HG02798 (cell line): ENCODE measurements at regions not wholly inside any gene's neighbourhood (a gene's known extent, or its start where the extent isn't known, plus 50 kb on each side); places are given as distances from the start of the nearest gene placed in this dataset.

ENCODE experiments used
- ATAC-seq: cut with Tn5 transposase; IDR thresholded peaks from one replicate; pipeline ENCODE4 v1.9.1; 2021; ENCODE audit warnings: mild to moderate bottlenecking; ENCODE audit not compliant: unreplicated experiment, poor library complexity

GRCh38 chr1:232302376-232303221 is 327.3 kb downstream of the SIPA1L2 start:
- ATAC-seq = no peak

DNA sequence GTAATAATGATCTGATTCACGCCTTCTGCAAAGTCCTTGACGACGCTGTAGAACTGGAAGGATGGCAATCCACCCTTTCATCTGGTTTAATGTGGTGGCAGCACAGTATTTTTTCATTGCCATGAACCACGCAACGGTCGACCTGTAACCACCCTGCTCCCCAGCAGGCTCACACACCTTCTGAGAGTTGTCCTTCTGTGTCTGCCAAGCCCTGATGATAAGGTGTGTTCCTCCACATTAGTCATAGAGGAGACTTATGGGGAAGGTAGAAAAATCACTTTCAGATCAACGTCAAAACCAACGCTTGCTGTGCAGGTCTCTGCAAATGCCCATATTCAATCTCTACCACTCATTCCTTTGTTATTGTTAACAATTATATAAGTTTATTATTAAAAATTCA is 328.7 kb downstream of the SIPA1L2 start:
- ATAC-seq = no peak

DNA sequence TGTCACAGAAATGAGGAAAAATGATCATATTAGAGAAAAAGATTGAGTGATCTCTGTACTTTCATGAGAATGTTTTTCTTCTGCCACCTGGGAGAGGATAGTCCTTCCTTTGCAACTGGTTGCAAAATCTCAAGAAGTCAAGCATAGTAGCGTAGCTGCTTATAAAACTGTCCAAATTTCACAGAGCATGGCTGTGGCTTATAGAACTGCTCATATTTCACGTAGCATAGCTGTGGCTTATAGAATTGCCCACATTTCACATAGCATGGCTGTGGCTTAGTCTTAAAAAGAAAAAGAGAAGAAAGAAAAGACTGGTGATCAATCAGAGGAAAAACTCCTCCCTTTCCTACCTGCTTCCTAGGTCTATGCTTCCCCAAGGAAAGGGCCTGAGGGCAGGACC is 329.5 kb downstream of the SIPA1L2 start:
- ATAC-seq = no peak

- ATAC-seq = no peak
Measured at GRCh38 chr1:232296461-232296860, 333.5 kb downstream of the SIPA1L2 start.

DNA sequence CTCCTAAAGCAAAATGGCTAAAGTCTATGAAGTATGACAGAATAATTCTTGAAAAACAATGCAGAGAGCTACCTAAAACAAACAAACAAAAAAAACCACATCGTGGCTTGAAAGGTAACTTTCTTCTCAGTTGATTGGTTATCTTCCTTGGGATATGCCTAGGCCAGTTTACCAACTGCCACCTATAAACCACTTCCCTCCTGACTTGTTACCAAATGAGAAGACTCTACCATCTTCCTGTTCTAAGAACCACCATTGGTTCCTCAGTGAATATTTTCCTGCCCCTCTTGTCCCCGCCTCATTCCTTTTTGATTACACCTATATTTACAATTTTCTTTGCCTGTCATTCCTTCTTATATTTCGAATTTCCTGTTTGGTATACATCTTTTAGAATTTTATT is 336.6 kb downstream of the SIPA1L2 start:
- ATAC-seq = no peak

DNA sequence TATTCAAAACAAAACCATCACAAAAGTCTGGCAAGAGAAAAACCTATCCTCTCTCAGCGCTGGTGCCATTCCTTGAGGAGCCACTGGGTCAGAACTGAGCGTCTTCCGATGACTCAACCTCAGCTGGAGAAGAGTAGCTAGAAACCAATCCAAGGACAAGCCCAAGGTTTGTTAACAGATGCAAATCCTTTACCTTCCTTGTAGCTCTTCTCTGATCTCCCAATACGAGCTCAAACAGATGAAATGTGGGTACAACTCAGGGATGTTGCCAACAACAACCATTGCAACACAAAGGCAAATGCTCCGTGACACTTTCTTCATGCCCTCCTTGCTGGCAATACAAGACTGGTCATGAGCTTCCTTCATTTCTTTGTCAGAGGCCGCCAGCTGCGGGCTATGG is 337.1 kb downstream of the SIPA1L2 start:
- no peak for ATAC-seq

- ATAC-seq = no peak
Measured at GRCh38 chr1:232292239-232292638, 337.7 kb downstream of the SIPA1L2 start.

- no peak for ATAC-seq
Measured at GRCh38 chr1:232291681-232292080, 338.3 kb downstream of the SIPA1L2 start.

DNA sequence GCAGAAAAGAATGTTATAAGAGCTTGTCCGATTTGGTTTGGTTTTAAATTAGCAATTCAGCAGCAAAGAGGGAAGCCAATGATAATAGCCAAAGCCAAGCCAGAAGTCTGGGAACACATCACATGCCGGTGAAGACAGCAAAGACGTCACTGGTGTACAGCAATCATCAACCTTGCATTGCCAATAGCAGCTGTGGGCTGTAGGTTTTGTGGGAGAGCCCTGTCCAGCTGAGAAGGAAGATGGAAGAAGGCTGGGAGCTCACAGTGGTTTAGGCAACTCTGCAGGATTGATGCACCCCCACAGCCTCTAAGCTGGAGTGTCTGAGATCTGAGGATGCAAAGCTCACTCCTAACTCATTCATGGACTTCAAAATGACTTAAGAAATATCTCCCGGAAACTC is 338.7 kb downstream of the SIPA1L2 start:
- no peak for ATAC-seq

DNA sequence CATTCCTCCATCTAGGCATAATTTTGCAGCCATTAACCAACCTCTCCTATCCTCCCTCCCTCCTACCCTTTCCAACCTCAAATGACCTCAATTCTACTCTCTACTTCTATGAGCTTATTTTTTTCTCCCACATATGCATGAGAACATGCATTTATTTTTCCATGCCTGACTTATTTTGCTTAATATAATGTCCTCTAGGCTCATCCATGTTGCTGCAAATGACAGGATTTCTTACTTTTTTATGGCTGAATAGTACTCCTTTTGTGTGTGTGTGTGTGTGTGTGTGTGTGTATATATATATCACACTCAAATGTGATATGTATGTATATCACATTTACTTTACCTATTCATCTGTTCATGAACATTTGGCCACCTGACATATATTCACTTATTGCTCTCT is 339.4 kb downstream of the SIPA1L2 start:
- ATAC-seq = no peak

DNA sequence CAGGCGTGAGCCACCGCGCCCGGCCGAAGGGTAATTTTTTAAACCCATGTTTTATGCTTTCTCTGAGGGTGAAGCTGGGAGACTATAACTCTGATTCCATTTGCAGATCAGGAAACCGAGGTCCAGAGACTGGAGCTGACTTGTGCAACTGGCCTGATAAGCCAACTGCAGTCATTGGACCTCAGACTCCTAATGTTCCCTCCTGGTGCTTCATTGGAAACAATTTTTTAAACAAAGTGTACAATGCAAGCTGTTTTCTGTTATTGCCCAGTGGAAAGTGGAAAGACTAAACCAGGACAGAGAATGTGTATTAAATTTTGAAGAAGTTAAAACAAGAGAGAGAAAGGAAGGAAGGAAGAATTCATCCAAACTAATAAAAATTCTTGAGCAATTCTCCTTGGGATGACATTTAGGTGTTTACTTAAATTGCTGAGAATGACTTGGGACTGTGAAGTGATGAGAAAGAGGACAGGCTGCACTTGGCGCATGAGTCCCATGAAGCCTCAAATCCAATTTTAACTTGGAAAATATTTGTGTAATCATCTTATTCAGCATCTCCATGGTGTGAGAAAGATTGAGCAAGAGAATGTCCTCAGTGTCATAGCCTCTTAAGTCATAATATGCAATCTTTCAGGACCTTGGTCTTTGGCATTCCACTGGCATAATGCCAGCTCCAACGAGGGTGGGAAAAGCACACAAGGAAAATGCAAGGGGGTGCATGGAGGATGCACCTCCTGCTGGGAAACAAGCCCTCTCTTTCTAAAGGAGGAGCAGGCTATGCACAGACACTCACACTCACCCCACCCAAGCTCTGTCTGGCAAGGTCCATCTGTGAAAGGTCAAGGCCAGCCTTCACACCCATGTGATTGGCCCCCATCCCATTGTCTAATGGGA is 342.0 kb downstream of the SIPA1L2 start:
- ATAC-seq = no peak

DNA sequence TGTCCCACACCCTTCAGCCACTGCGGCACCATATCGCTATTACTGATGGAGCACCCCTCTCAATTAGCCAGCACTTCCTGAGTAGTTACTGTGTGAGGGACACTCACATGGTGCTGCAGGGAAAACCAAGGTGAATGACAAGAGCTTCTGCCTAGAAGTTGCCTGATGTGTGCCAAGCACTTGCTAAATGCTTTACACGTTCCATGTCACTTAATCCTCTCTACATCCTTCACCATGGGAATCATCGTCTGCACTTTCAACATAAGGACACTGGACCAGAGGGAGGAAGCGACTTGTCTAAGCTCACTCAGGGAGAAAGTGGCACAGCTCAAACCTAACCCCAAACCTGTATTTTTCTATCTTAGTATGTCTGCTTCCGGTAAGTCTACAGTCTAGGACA is 344.8 kb downstream of the SIPA1L2 start:
- no peak for ATAC-seq

DNA sequence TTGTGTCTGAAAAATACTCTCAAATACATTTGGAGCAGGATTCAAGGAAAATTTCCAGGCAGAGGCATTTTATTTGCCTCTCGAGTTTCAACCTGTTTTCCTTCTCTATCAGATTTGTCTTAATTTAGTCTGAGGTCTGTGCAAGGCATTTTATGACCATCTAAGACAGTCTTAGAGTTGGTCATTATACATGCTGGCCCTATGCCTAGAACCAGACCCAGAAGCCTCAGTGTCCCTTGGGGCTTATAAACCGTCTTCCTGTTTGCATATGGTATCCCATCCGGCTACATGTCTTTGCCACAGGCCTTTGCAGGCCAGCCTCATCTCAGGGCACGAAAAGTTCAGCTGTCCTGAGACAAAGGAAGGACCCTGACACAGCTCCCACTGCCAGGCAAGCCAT is 346.1 kb downstream of the SIPA1L2 start:
- ATAC-seq = no peak

DNA sequence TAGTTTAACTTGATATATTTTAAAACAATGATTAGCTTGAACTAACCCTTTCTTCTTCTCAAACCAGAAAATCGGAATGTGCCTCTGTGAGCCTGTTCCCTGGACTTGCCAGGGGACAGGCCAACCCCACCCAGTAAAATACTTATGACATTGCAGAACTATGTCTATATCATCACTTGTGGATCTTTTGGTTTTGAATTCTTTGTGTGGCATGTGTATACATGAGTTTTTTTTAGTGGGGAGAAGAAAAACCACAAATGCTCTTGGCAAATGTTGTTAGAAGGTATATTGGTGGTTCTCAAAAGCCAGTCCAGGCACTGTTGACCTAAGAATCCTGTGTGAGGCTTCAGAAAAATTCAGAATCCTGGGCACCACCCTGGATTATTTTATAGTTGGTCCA is 347.4 kb downstream of the SIPA1L2 start:
- no peak for ATAC-seq

GRCh38 chr1:232280910-232281309 is 349.0 kb downstream of the SIPA1L2 start:
- ATAC-seq = no peak

DNA sequence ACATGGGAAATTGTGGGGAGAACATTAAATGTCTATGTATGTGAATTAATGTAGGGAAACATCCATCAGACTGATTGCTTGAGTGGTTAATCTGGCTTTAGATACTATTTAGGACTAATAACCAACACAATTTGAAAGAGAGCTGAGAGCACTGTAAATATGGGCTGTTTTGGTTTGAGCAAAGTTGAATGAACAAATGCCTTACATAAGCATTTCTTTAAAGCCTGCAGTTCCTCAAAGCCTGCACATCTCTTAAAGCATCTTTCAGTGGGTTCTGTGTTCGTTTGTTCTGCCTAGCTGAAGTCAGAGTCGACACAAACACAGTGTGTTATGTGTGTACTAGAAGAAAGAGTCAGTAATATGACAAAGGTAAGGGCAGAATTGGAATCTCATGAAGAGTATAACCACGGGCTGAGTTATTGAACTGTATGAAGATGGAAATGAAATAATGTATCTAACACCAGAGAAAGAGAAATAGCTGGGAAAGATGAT is 350.0 kb downstream of the SIPA1L2 start:
- no peak for ATAC-seq

DNA sequence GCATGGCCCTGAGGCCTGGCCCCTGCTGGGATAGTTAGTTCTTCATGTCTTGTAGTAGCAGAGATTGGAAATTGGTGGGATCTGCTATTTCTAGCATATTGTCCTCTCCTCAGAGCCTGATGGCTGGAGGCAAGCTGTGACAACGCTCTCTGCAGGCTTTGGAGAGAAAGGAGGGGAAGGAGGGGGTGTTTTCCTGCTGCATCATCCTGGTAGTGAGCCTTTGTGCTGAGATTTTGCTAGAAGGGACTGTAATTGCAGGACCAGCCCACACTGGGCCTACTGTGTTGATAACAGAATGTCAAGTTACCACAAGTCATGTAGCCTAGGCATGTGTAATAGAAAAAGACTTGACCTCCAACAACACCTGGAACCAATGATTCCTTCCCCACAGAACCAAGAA is 351.0 kb downstream of the SIPA1L2 start:
- ATAC-seq = no peak

- ATAC-seq = no peak
Measured at GRCh38 chr1:232276651-232277050, 353.3 kb downstream of the SIPA1L2 start.

GRCh38 chr1:232274999-232275710 is 354.8 kb downstream of the SIPA1L2 start:
- no peak for ATAC-seq

GRCh38 chr1:232274236-232274855 is 355.6 kb downstream of the SIPA1L2 start:
- ATAC-seq = no peak
